ENCODE measurements at regions not wholly inside any gene's neighbourhood (a gene's known extent, or its start where the extent isn't known, plus 50 kb on each side); places are given as distances from the start of the nearest gene placed in this dataset.

DNA sequence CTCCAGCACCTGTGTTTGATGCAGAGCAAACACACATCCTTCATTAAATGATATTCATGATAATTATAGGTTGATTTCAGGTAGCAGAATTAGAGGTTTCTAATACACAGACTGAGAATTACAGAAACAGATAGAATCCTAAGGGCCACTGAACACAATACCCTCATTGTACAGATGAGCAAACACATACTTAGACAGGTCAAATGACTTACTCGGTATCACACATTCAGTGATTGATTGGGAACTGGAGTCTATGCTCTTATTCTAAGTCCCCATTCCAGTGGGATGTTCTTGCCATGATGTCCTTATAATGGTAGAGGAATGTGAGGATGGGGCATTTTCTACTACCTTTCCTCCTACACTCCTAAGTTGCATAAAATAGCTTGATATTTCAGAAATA, 70.8 kb downstream of the DCAF8L1 start:
- TF ChIP-seq, protein P1, sequence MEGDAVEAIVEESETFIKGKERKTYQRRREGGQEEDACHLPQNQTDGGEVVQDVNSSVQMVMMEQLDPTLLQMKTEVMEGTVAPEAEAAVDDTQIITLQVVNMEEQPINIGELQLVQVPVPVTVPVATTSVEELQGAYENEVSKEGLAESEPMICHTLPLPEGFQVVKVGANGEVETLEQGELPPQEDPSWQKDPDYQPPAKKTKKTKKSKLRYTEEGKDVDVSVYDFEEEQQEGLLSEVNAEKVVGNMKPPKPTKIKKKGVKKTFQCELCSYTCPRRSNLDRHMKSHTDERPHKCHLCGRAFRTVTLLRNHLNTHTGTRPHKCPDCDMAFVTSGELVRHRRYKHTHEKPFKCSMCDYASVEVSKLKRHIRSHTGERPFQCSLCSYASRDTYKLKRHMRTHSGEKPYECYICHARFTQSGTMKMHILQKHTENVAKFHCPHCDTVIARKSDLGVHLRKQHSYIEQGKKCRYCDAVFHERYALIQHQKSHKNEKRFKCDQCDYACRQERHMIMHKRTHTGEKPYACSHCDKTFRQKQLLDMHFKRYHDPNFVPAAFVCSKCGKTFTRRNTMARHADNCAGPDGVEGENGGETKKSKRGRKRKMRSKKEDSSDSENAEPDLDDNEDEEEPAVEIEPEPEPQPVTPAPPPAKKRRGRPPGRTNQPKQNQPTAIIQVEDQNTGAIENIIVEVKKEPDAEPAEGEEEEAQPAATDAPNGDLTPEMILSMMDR (IDR thresholded peaks at IDR 0.05): no peak
- no peak for TF ChIP-seq POLR2A (IDR thresholded peaks at IDR 0.05)

Measured in heart left ventricle (tissue), 13 donors.